GM23248 (cell line): ENCODE measurements at regions not wholly inside any gene's neighbourhood (a gene's known extent, or its start where the extent isn't known, plus 50 kb on each side); places are given as distances from the start of the nearest gene placed in this dataset.

ENCODE experiments used
- EZH2 ChIP-seq: fragments of 200-600 bp; sonication (generic); IDR thresholded peaks from 2 replicates; pipeline ENCODE4 v1.6.1; 2018; ENCODE audit warnings: antibody characterized with exemption, mild to moderate bottlenecking; ENCODE audit not compliant: insufficient read depth, poor library complexity, severe bottlenecking
- EZH2phosphoT487 ChIP-seq: fragments of 200-600 bp; sonication (generic); IDR thresholded peaks from 2 replicates; pipeline ENCODE4 v1.6.1; 2018; ENCODE audit warnings: antibody characterized with exemption, moderate library complexity, mild to moderate bottlenecking, low read depth; ENCODE audit not compliant: insufficient read depth

DNA sequence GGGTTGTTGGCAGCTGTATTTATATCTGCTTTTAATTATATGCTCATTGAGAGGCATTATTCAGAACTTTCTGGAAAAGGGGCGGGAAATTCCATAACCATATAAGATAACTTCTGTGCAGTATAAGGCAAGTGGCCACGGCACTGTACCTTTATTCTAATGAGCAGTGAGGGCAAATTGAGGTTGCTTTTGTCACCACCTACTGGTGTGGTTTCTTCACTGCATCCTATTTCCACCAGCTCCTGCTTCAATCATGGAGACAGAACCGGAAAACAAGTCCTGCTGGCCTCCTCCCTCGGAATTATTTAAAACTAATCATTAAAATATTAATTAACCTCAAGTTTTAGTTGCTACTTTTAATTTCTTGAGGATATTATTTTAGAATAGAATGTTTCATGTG lies 759.4 kb downstream of the CBLN2 start:
- TF ChIP-seq EZH2 = no peak
- no peak for TF ChIP-seq EZH2phosphoT487
